GM18861 (cell line): ENCODE measurements at regions not wholly inside any gene's neighbourhood (a gene's known extent, or its start where the extent isn't known, plus 50 kb on each side); places are given as distances from the start of the nearest gene placed in this dataset.

Experiments
- ATAC-seq: cut with Tn5 transposase; IDR thresholded peaks from one replicate; pipeline ENCODE4 v1.9.1; 2021; ENCODE audit not compliant: unreplicated experiment

- ATAC-seq = peak; percentile 76
Observed at GRCh38 chr20:22333885-22334545, 250.4 kb downstream of the FOXA2 start.

- ATAC-seq = no peak
Observed at GRCh38 chr20:22324505-22324904, 259.9 kb downstream of the FOXA2 start.

GRCh38 chr20:22322513-22322912, 261.9 kb downstream of the FOXA2 start:
- ATAC-seq = no peak

- ATAC-seq = no peak
Observed at GRCh38 chr20:22321191-22321590, 263.2 kb downstream of the FOXA2 start.

GRCh38 chr20:22320245-22320915, 264.0 kb downstream of the FOXA2 start:
- ATAC-seq = no peak

- ATAC-seq = no peak
Observed at GRCh38 chr20:22315771-22316170, 268.6 kb downstream of the FOXA2 start.

- no peak for ATAC-seq
Observed at GRCh38 chr20:22315073-22315472, 269.3 kb downstream of the FOXA2 start.

GRCh38 chr20:22312744-22313346, 271.5 kb downstream of the FOXA2 start:
- no peak for ATAC-seq

GRCh38 chr20:22308934-22309333, 275.4 kb downstream of the FOXA2 start:
- ATAC-seq = no peak

- ATAC-seq = no peak
Observed at GRCh38 chr20:22307409-22307808, 277.0 kb downstream of the FOXA2 start.

- no peak for ATAC-seq
Observed at GRCh38 chr20:22305381-22305780, 279.0 kb downstream of the FOXA2 start.

- no peak for ATAC-seq
Observed at GRCh38 chr20:22303523-22303922, 280.8 kb downstream of the FOXA2 start.

GRCh38 chr20:22302039-22302438, 282.3 kb downstream of the FOXA2 start:
- ATAC-seq = no peak

- ATAC-seq = no peak
Observed at GRCh38 chr20:22293886-22294285, 290.5 kb downstream of the FOXA2 start.

GRCh38 chr20:22289442-22289841, 294.9 kb downstream of the FOXA2 start:
- no peak for ATAC-seq

- no peak for ATAC-seq
Observed at GRCh38 chr20:22288957-22289356, 295.4 kb downstream of the FOXA2 start.

- ATAC-seq = no peak
Observed at GRCh38 chr20:22288156-22288555, 296.2 kb downstream of the FOXA2 start.

- no peak for ATAC-seq
Observed at GRCh38 chr20:22285555-22285954, 298.8 kb downstream of the FOXA2 start.

GRCh38 chr20:22282696-22283095, 301.7 kb downstream of the FOXA2 start:
- no peak for ATAC-seq

- ATAC-seq = no peak
Observed at GRCh38 chr20:22274330-22274729, 310.0 kb downstream of the FOXA2 start.

GRCh38 chr20:22268675-22269074, 315.7 kb downstream of the FOXA2 start:
- no peak for ATAC-seq

- no peak for ATAC-seq
Observed at GRCh38 chr20:22264917-22265316, 319.5 kb downstream of the FOXA2 start.
